ENCODE measurements at regions not wholly inside any gene's neighbourhood (a gene's known extent, or its start where the extent isn't known, plus 50 kb on each side); places are given as distances from the start of the nearest gene placed in this dataset.

- Histone ChIP-seq H3K36me3 (ENCODE audit: control insufficient read depth in 1 of 2, insufficient read depth in 2 of 2, low read length in 2 of 2) (no peaks in the 10 kb centered on the region), H4K20me1 (ENCODE audit: insufficient read depth) (no peaks in the 10 kb centered on the region), H3K27ac (ENCODE audit: low read depth, low read length) (no peak overlapping the region), H3K27me3 (ENCODE audit: insufficient read depth, low read length) (no peaks in the 10 kb centered on the region), H3K9ac (ENCODE audit: low read length) (no peak overlapping the region), H3K9me2 (ENCODE audit: insufficient read depth) (no peaks in the 10 kb centered on the region), H3K4me1 (ENCODE audit: control insufficient read depth in 1 of 2, insufficient read depth in 2 of 2, low read length in 2 of 2) (no peaks in the 10 kb centered on the region), H3K4me2 (ENCODE audit: low read length) (no peak overlapping the region), H3K79me2 (ENCODE audit: insufficient read depth, low read length) (no peaks in the 10 kb centered on the region), H3K9me3 (ENCODE audit: control insufficient read depth in 1 of 2, insufficient read depth in 1 of 2, low read depth in 1 of 2, low read length in 2 of 2) (no peaks in the 10 kb centered on the region), H3K4me3 (replicated peaks in 1 of 2; ENCODE audit: low read depth in 1 of 2, low read length in 2 of 2) (no peak overlapping the region), H2AFZ (ENCODE audit: low read depth, low read length, poor library complexity, severe bottlenecking) (no peak overlapping the region)
- intact Hi-C loops (cut with micrococcal nuclease) = no loop called here
- ChIA-PET RAD21 (ENCODE audit: low non-redundant PET in 1 of 2, low total read pairs in 2 of 2, uncharacterized antibody in 2 of 2, unreplicated experiment in 2 of 2) (no interaction called here), CTCF (no interaction called here), POLR2A (no interaction called here)
- DNase-seq (ENCODE audit: low read depth, low spot score) (no peak), ATAC-seq (no peak)
- no TSS peak for BruUV-seq (replicated peaks)
- TF ChIP-seq RAD21 (IDR thresholded peaks at IDR 0.05; ENCODE audit: low read depth) (no peak), REST (IDR thresholded peaks at IDR 0.05; ENCODE audit: low read depth) (no peak), CTCF (IDR thresholded peaks at IDR 0.05 in 2 of 3, conservative IDR thresholded peaks at IDR 0.05 in 1 of 3; ENCODE audit: borderline replicate concordance in 1 of 3, insufficient read depth in 1 of 3, low read depth in 2 of 3, low read length in 2 of 3) (no peak), SP1 (IDR thresholded peaks at IDR 0.05; ENCODE audit: low read depth) (no peak), POLR2A (IDR thresholded peaks at IDR 0.05; ENCODE audit: borderline replicate concordance, extremely low read depth, insufficient read depth, insufficient read length) (no peak), SRF (IDR thresholded peaks at IDR 0.05; ENCODE audit: low read depth) (no peak), ZNF274 (IDR thresholded peaks at IDR 0.05; ENCODE audit: low read depth, low read length) (no peak), ELF1 (IDR thresholded peaks at IDR 0.05; ENCODE audit: borderline replicate concordance, low read depth) (no peak), TCF7L2 (IDR thresholded peaks at IDR 0.05; ENCODE audit: borderline replicate concordance, extremely low read depth, insufficient read depth, insufficient read length) (no peak), FOSL1 (IDR thresholded peaks at IDR 0.05; ENCODE audit: low read depth) (no peak)
Observed at GRCh38 chr2:196530910-196531309, 108.6 kb upstream of the CCDC150 start.

Data from HCT116 (cell line).